HCT116 (cell line): ENCODE measurements at regions not wholly inside any gene's neighbourhood (a gene's known extent, or its start where the extent isn't known, plus 50 kb on each side); places are given as distances from the start of the nearest gene placed in this dataset.

ENCODE experiments used
- ATAC-seq: fragments of 200-7000 bp; cut with Tn5 transposase; 2 replicates; pipeline ENCODE4 v1.9.1; 2020; ENCODE audit warnings: mild to moderate bottlenecking, moderate library complexity
- BruUV-seq: library from RNA; stranded (reverse); fragments of 400-500 nt; replicated peaks from 2 replicates; lab custom pipeline; 2021; lab: Mats Ljungman, UMichigan
- CTCF ChIA-PET: fragments of 300-600 bp; sonication (Branson Sonifier 250); formaldehyde crosslinking; loops from one replicate; lab custom pipeline; 2021; ENCODE audit warnings: antibody characterized with exemption; lab: Charles Lee
- POLR2A ChIA-PET: fragments of 300-600, 350-600 bp; sonication (Branson Sonifier 250); formaldehyde crosslinking; loops from one replicate; lab custom pipeline; 2021; ENCODE audit warnings: antibody characterized with exemption; lab: Charles Lee
- RAD21 ChIA-PET, 2 experiments: fragments of 300-600 bp; sonication (Branson Sonifier 250); formaldehyde crosslinking; loops; one replicate each; lab custom pipeline; 2023; ENCODE audit warnings: low total read pairs in 2 of 2; ENCODE audit not compliant: uncharacterized antibody in 2 of 2, unreplicated experiment in 2 of 2, low non-redundant PET in 1 of 2; lab: Charles Lee
- DNase-seq: peaks from one replicate; pipeline ENCODE4 v3.0.0-alpha.2; 2010; ENCODE audit warnings: low read depth, low spot score
- H2AFZ ChIP-seq: fragments of 200-600 bp; shearing (Covaris generic), sonication (generic); 2 replicates; pipeline ENCODE4 v1.6.1; 2017; ENCODE audit warnings: low read depth, mixed run types, mixed read lengths, antibody characterized with exemption, low read length; ENCODE audit not compliant: poor library complexity, severe bottlenecking
- H3K27ac ChIP-seq: 2 replicates; pipeline ENCODE4 v1.5.1; 2012; ENCODE audit warnings: low read depth, low read length
- H3K27me3 ChIP-seq: fragments of 200-600 bp; sonication (generic); 2 replicates; pipeline ENCODE4 v1.6.1; 2016; ENCODE audit warnings: mixed run types, low read length, mixed read lengths; ENCODE audit not compliant: insufficient read depth
- H3K36me3 ChIP-seq, 2 experiments: fragments of 200-500 bp in 1 of 2; fragments of 200-600 bp in 1 of 2; sonication (Bioruptor generic) in 1 of 2; sonication (generic) in 1 of 2; 2 replicates each; pipeline versions ENCODE4 v1.5.1 to v1.6.1; 2014 to 2016; ENCODE audit warnings: low read length in 2 of 2, inconsistent platforms in 1 of 2, mixed read lengths in 1 of 2, mixed run types in 1 of 2; ENCODE audit not compliant: insufficient read depth in 2 of 2, control insufficient read depth in 1 of 2
- H3K4me1 ChIP-seq, 2 experiments: fragments of 200-600 bp in 1 of 2; sonication (generic) in 1 of 2; 2 replicates each; pipeline versions ENCODE4 v1.5.1 to v1.6.1; 2012 to 2017; ENCODE audit warnings: low read length in 2 of 2, inconsistent platforms in 1 of 2, mild to moderate bottlenecking in 1 of 2, mixed read lengths in 1 of 2, mixed run types in 1 of 2, moderate library complexity in 1 of 2; ENCODE audit not compliant: insufficient read depth in 2 of 2, control insufficient read depth in 1 of 2
- H3K4me2 ChIP-seq: fragments of 200-600 bp; sonication (generic); 2 replicates; pipeline ENCODE4 v1.6.1; 2017; ENCODE audit warnings: mixed run types, low read length, mixed read lengths
- H3K4me3 ChIP-seq, 2 experiments: fragments of 200-600 bp in 1 of 2; sonication (generic) in 1 of 2; replicated peaks in 1 of 2; 2 replicates each; pipeline ENCODE4 v1.5.1; 2011 to 2016; ENCODE audit warnings: low read length in 2 of 2, control low read depth in 1 of 2, low read depth in 1 of 2, mild to moderate bottlenecking in 1 of 2, mixed read lengths in 1 of 2, mixed run types in 1 of 2
- H3K79me2 ChIP-seq: fragments of 200-600 bp; sonication (generic); 2 replicates; pipeline ENCODE4 v1.6.1; 2017; ENCODE audit warnings: mild to moderate bottlenecking, mixed run types, low read length, moderate library complexity, mixed read lengths; ENCODE audit not compliant: insufficient read depth
- H3K9ac ChIP-seq: fragments of 200-600 bp; sonication (generic); 2 replicates; pipeline ENCODE4 v1.6.1; 2016; ENCODE audit warnings: low read length, mixed read lengths
- H3K9me2 ChIP-seq: fragments of 200-600 bp; sonication (generic), shearing (Covaris generic); 2 replicates; pipeline ENCODE4 v1.6.1; 2017; ENCODE audit warnings: mixed run types, mild to moderate bottlenecking, moderate library complexity; ENCODE audit not compliant: insufficient read depth
- H3K9me3 ChIP-seq, 2 experiments: fragments of 200-500 bp in 1 of 2; fragments of 200-600 bp in 1 of 2; sonication (Bioruptor generic) in 1 of 2; sonication (generic) in 1 of 2; 2 replicates each; pipeline ENCODE4 v1.6.1; 2014 to 2017; ENCODE audit warnings: low read length in 2 of 2, mixed read lengths in 2 of 2, inconsistent platforms in 1 of 2, low read depth in 1 of 2, mild to moderate bottlenecking in 1 of 2, mixed run types in 1 of 2, moderate library complexity in 1 of 2; ENCODE audit not compliant: control insufficient read depth in 1 of 2, insufficient read depth in 1 of 2
- H4K20me1 ChIP-seq: fragments of 200-600 bp; sonication (generic), shearing (Covaris generic); 2 replicates; pipeline ENCODE4 v1.6.1; 2017; ENCODE audit warnings: mixed run types, mild to moderate bottlenecking, moderate library complexity; ENCODE audit not compliant: insufficient read depth
- CBX3 ChIP-seq: IDR thresholded peaks from 2 replicates; pipeline ENCODE4 v1.6.1; 2012; ENCODE audit warnings: low read depth
- CEBPB ChIP-seq: IDR thresholded peaks from 2 replicates; pipeline ENCODE4 v1.6.1; 2012; ENCODE audit warnings: low read depth
- CTCF ChIP-seq, 3 experiments: fragments of 200-600 bp in 1 of 3; sonication (generic) in 1 of 3; IDR thresholded peaks in 2 of 3; conservative IDR thresholded peaks in 1 of 3; 2 replicates each; pipeline ENCODE4 v1.5.1; 2012 to 2017; ENCODE audit warnings: low read depth in 2 of 3, low read length in 2 of 3, antibody characterized with exemption in 1 of 3, borderline replicate concordance in 1 of 3, control low read depth in 1 of 3, mild to moderate bottlenecking in 1 of 3, mixed read lengths in 1 of 3, mixed run types in 1 of 3, moderate library complexity in 1 of 3; ENCODE audit not compliant: insufficient read depth in 1 of 3
- EZH2 ChIP-seq: fragments of 200-600 bp; sonication (generic); IDR thresholded peaks from 2 replicates; pipeline ENCODE4 v1.6.1; 2017; ENCODE audit warnings: antibody characterized with exemption, mixed run types
- FOSL1 ChIP-seq: IDR thresholded peaks from 2 replicates; pipeline ENCODE4 v1.6.1; 2012; ENCODE audit warnings: low read depth
- POLR2A ChIP-seq: IDR thresholded peaks from 2 replicates; pipeline ENCODE4 v1.7.0; 2011; ENCODE audit warnings: borderline replicate concordance; ENCODE audit not compliant: insufficient read depth, insufficient read length; ENCODE audit errors: extremely low read depth
- SIN3A ChIP-seq: IDR thresholded peaks from 2 replicates; pipeline ENCODE4 v1.6.1; 2012; ENCODE audit warnings: low read depth
- SP1 ChIP-seq: IDR thresholded peaks from 2 replicates; pipeline ENCODE4 v1.6.1; 2012; ENCODE audit warnings: low read depth
- SRF ChIP-seq: IDR thresholded peaks from 2 replicates; pipeline ENCODE4 v1.6.1; 2012; ENCODE audit warnings: low read depth
- ZFX ChIP-seq: fragments of 450-650 bp; IDR thresholded peaks from 2 replicates; pipeline ENCODE4 v1.6.1; 2017
- ZNF274 ChIP-seq: fragments of 200-500 bp; sonication (Bioruptor generic); IDR thresholded peaks from 2 replicates; pipeline ENCODE4 v1.6.1; 2014; ENCODE audit warnings: mild to moderate bottlenecking, low read depth, low read length, inconsistent platforms
- intact Hi-C: fragments of 100-400 bp; cut with micrococcal nuclease; formaldehyde crosslinking; loops from 2 replicates; pipeline ENCODE4 v1.10.0; 2022
- TF ChIP-seq, protein P1 (sequence below): IDR thresholded peaks from 2 replicates; pipeline ENCODE4 v1.6.1; 2011; ENCODE audit warnings: mild to moderate bottlenecking, low read length, moderate library complexity; ENCODE audit not compliant: insufficient replicate concordance; ENCODE audit errors: extremely low read depth
- TF ChIP-seq, protein P2 (sequence below): IDR thresholded peaks from 2 replicates; pipeline ENCODE4 v1.6.1; 2012
- TF ChIP-seq, protein P3 (sequence below): IDR thresholded peaks from 2 replicates; pipeline ENCODE4 v1.6.1; 2012; ENCODE audit warnings: low read depth

DNA sequence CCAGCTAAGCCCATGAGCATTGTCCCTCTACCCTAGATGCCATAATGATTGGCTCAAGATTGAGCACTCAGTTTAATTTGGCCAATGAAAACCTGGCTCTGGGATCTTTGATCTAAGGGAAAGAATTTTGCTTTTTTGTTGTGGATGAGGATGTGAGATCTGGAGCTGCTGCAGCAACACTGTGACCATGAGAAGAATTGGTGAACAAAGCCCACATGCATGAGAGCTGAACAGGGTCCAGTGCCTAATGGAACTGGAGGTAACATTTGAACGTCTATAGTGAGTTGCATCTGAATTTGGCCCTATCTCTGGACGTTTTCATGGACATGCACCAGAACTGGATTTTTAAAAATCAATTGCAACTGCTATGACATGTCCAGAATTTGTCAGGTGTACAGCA is 338.6 kb downstream of the AACS start:
- intact Hi-C loops, result loop anchor here (1.0 to 10.0 kb wide), 4 partner anchors 73 to 499 kb away; no protein-coding TSS in a partner anchor
- H3K4me1 ChIP-seq, result no peaks in the 10 kb centered on the region
- POLR2A ChIA-PET, result no interaction called here

More for the DNA sequence above, 338.6 kb downstream of the AACS start:
- no peak for ATAC-seq
- Histone ChIP-seq H3K4me3 (no peak overlapping the region), H3K9ac (no peak overlapping the region), H3K79me2 (no peaks in the 10 kb centered on the region), H3K4me2 (no peak overlapping the region), H3K36me3 (no peaks in the 10 kb centered on the region), H3K27me3 (peaks cover 5% of the 10 kb centered on the region), H3K9me3 (no peaks in the 10 kb centered on the region; a peak in 1 of 4 replicates), H3K9me2 (no peaks in the 10 kb centered on the region), H4K20me1 (no peaks in the 10 kb centered on the region), H2AFZ (no peak overlapping the region), H3K27ac (no peak overlapping the region)
- CTCF ChIA-PET, result interaction anchor here (1.3 to 2.7 kb wide), 5 partner anchors 13 to 221 kb away, joined by 3 to 36 read pairs (median 7); no protein-coding TSS in a partner anchor
- DNase-seq, result no peak
- RAD21 ChIA-PET, result interaction anchor here in 1 of 2 experiments (0.7 kb wide), 1 partner anchor 78 kb away, joined by 3 read pairs; no protein-coding TSS in a partner anchor
- no TSS peak for BruUV-seq
- TF ChIP-seq SRF (no peak), FOSL1 (no peak), ZNF274 (no peak), EZH2 (no peak), CTCF (IDR thresholded peaks at IDR 0.05 in 2 of 3, conservative IDR thresholded peaks at IDR 0.05 in 1 of 3; ENCODE audit: borderline replicate concordance in 1 of 3, insufficient read depth in 1 of 3, low read depth in 2 of 3, low read length in 2 of 3) (no peak), CEBPB (no peak), SIN3A (no peak), POLR2A (no peak), CBX3 (no peak), ZFX (no peak), SP1 (no peak)
- TF ChIP-seq, protein P1, sequence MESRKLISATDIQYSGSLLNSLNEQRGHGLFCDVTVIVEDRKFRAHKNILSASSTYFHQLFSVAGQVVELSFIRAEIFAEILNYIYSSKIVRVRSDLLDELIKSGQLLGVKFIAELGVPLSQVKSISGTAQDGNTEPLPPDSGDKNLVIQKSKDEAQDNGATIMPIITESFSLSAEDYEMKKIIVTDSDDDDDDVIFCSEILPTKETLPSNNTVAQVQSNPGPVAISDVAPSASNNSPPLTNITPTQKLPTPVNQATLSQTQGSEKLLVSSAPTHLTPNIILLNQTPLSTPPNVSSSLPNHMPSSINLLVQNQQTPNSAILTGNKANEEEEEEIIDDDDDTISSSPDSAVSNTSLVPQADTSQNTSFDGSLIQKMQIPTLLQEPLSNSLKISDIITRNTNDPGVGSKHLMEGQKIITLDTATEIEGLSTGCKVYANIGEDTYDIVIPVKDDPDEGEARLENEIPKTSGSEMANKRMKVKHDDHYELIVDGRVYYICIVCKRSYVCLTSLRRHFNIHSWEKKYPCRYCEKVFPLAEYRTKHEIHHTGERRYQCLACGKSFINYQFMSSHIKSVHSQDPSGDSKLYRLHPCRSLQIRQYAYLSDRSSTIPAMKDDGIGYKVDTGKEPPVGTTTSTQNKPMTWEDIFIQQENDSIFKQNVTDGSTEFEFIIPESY, result no peak
- TF ChIP-seq, protein P2, sequence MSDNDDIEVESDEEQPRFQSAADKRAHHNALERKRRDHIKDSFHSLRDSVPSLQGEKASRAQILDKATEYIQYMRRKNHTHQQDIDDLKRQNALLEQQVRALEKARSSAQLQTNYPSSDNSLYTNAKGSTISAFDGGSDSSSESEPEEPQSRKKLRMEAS, result no peak
- TF ChIP-seq, protein P3, sequence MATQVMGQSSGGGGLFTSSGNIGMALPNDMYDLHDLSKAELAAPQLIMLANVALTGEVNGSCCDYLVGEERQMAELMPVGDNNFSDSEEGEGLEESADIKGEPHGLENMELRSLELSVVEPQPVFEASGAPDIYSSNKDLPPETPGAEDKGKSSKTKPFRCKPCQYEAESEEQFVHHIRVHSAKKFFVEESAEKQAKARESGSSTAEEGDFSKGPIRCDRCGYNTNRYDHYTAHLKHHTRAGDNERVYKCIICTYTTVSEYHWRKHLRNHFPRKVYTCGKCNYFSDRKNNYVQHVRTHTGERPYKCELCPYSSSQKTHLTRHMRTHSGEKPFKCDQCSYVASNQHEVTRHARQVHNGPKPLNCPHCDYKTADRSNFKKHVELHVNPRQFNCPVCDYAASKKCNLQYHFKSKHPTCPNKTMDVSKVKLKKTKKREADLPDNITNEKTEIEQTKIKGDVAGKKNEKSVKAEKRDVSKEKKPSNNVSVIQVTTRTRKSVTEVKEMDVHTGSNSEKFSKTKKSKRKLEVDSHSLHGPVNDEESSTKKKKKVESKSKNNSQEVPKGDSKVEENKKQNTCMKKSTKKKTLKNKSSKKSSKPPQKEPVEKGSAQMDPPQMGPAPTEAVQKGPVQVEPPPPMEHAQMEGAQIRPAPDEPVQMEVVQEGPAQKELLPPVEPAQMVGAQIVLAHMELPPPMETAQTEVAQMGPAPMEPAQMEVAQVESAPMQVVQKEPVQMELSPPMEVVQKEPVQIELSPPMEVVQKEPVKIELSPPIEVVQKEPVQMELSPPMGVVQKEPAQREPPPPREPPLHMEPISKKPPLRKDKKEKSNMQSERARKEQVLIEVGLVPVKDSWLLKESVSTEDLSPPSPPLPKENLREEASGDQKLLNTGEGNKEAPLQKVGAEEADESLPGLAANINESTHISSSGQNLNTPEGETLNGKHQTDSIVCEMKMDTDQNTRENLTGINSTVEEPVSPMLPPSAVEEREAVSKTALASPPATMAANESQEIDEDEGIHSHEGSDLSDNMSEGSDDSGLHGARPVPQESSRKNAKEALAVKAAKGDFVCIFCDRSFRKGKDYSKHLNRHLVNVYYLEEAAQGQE, result no peak
